Testis (tissue), 2 donors: ENCODE measurements at regions not wholly inside any gene's neighbourhood (a gene's known extent, or its start where the extent isn't known, plus 50 kb on each side); places are given as distances from the start of the nearest gene placed in this dataset.

ENCODE experiments used
- DNase-seq: peaks from one replicate; pipeline ENCODE4 v3.0.0-alpha.2; 2019
- H3K27ac ChIP-seq, 2 donors: fragments of 200-600 bp; sonication (generic); one replicate each; pipeline ENCODE4 v1.5.1; 2019
- H3K27me3 ChIP-seq: fragments of 200-600 bp; sonication (generic); one replicate; pipeline ENCODE4 v1.5.1; 2019
- H3K36me3 ChIP-seq: fragments of 200-600 bp; sonication (generic); one replicate; pipeline ENCODE4 v1.5.1; 2017; ENCODE audit warnings: low read depth; ENCODE audit errors: missing control alignments
- H3K4me1 ChIP-seq: fragments of 200-600 bp; sonication (generic); one replicate; pipeline ENCODE4 v1.5.1; 2019
- H3K4me3 ChIP-seq, 2 donors: fragments of 200-600 bp; sonication (generic); one replicate each; pipeline ENCODE4 v1.5.1; 2017 to 2019
- H3K9me3 ChIP-seq: fragments of 200-600 bp; sonication (generic); one replicate; pipeline ENCODE4 v1.5.1; 2017
- CTCF ChIP-seq, 3 experiments: fragments of 450-650 bp in 2 of 3; fragments of 200-600 bp in 1 of 3; sonication (generic) in 1 of 3; IDR thresholded peaks; one replicate each; pipeline ENCODE4 v1.5.1; 2016 to 2019; ENCODE audit warnings: antibody characterized with exemption in 3 of 3, mild to moderate bottlenecking in 2 of 3, moderate library complexity in 1 of 3
- POLR2A ChIP-seq: fragments of 450-650 bp; IDR thresholded peaks from one replicate; pipeline ENCODE4 v1.6.1; 2017; ENCODE audit warnings: antibody characterized with exemption, mild to moderate bottlenecking, moderate library complexity
- WGBS, 2 donors: methylation state at CpG; one replicate each; pipeline ENCODE4 v1.1.5; 2018; 5-methylcytosine and 5-hydroxymethylcytosine counted together
- intact Hi-C: fragments of 100-400 bp; cut with DNase I; formaldehyde crosslinking; loops from one replicate; pipeline ENCODE4 v1.15.1; 2023; ENCODE audit warnings: low total_unique reads

- Histone ChIP-seq H3K36me3 (no peaks in the 10 kb centered on the region), H3K9me3 (no peaks in the 10 kb centered on the region), H3K4me1 (no peaks in the 10 kb centered on the region), H3K27me3 (no peaks in the 10 kb centered on the region), H3K27ac (no peak overlapping the region), H3K4me3 (no peak overlapping the region)
- TF ChIP-seq CTCF (IDR thresholded peaks at IDR 0.05) (no peak), POLR2A (no peak)
- 88 to 90% methylated on average over 9 of the region's 9 CpGs for WGBS, 2 donors
- DNase-seq, result no peak
- intact Hi-C loops, result no loop called here
These were observed 121.4 kb upstream of the CHST15 start for GRCh38 chr10:124214610-124215375.

- TF ChIP-seq POLR2A (no peak), CTCF (IDR thresholded peaks at IDR 0.05) (no peak)
- no peak overlapping the region for H3K27ac ChIP-seq
- WGBS, 2 donors, result 71 to 82% methylated on average over 9 of the region's 9 CpGs
- no peaks in the 10 kb centered on the region for H3K27me3 ChIP-seq
- no peak overlapping the region for H3K4me3 ChIP-seq
- no peaks in the 10 kb centered on the region for H3K9me3 ChIP-seq
- no peaks in the 10 kb centered on the region for H3K36me3 ChIP-seq
- intact Hi-C loops, result no loop called here
- no peaks in the 10 kb centered on the region for H3K4me1 ChIP-seq
- no peak for DNase-seq
These were observed 120.6 kb upstream of the CHST15 start for GRCh38 chr10:124213899-124214510.

- H3K4me3 ChIP-seq, result no peak overlapping the region
- H3K9me3 ChIP-seq, result no peaks in the 10 kb centered on the region
- WGBS, 2 donors, result 96 to 97% methylated on average over 2 of the region's 2 CpGs
- H3K27ac ChIP-seq, result no peak overlapping the region
- TF ChIP-seq CTCF (IDR thresholded peaks at IDR 0.05), result no peak
- TF ChIP-seq POLR2A, result no peak
- no peaks in the 10 kb centered on the region for H3K4me1 ChIP-seq
- no peak for DNase-seq
- H3K27me3 ChIP-seq, result no peaks in the 10 kb centered on the region
- H3K36me3 ChIP-seq, result no peaks in the 10 kb centered on the region
- intact Hi-C loops, result no loop called here
These were observed 120.1 kb upstream of the CHST15 start for GRCh38 chr10:124213471-124213870.

DNA sequence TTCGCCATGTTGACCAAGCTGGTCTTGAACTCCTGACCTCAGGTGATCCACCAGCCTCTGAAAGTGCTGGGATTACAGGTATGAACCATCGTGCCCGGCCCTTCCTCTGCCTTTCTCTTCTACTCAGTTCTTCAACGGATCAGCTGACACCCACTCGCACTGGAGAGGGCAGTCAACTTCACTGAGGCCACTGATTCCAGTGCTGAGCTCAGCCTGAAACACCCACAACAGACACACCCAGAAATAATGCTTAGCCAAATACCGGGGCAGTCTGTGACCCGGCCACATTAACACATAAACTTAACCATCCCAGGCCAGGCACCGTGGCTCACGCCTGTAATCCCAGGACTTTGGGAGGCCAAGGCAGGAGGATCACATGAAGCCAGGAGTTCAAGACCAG is 119.3 kb upstream of the CHST15 start:
- DNase-seq, result no peak
- 89 to 92% methylated on average over 4 to 9 of the region's 9 CpGs for WGBS, 2 donors
- intact Hi-C loops, result no loop called here
- H3K4me1 ChIP-seq, result no peaks in the 10 kb centered on the region
- no peak overlapping the region for H3K27ac ChIP-seq
- TF ChIP-seq CTCF (IDR thresholded peaks at IDR 0.05) (no peak), POLR2A (no peak)
- no peak overlapping the region for H3K4me3 ChIP-seq
- no peaks in the 10 kb centered on the region for H3K27me3 ChIP-seq
- no peaks in the 10 kb centered on the region for H3K36me3 ChIP-seq
- H3K9me3 ChIP-seq, result no peaks in the 10 kb centered on the region

GRCh38 chr10:124211921-124212320 is 118.5 kb upstream of the CHST15 start:
- no peak overlapping the region for H3K4me3 ChIP-seq
- no peak for DNase-seq
- H3K36me3 ChIP-seq, result no peaks in the 10 kb centered on the region
- intact Hi-C loops, result no loop called here
- H3K27me3 ChIP-seq, result no peaks in the 10 kb centered on the region
- no peaks in the 10 kb centered on the region for H3K4me1 ChIP-seq
- WGBS, 2 donors, result 90 to 98% methylated on average over 8 of the region's 8 CpGs
- H3K9me3 ChIP-seq, result no peaks in the 10 kb centered on the region
- no peak overlapping the region for H3K27ac ChIP-seq
- TF ChIP-seq CTCF (IDR thresholded peaks at IDR 0.05) (no peak), POLR2A (no peak)
